NCI-H2107 treated with DMSO at 0.1 percent for 48 hours (cell line): ENCODE measurements at regions not wholly inside any gene's neighbourhood (a gene's known extent, or its start where the extent isn't known, plus 50 kb on each side); places are given as distances from the start of the nearest gene placed in this dataset.
A peak's percentile ranks its signal among the peaks of the same experiment; 100 is the strongest.
"Not testable (repeated sequence)": the region's sequence is repeated elsewhere in the genome, so short reads cannot be mapped to it uniquely, and the experiment has no call there.

Experiments used
- DNase-seq: peaks from one replicate; lab custom pipeline; 2025; ENCODE audit not compliant: unreplicated experiment; lab: John Stamatoyannopoulos, UW

DNA sequence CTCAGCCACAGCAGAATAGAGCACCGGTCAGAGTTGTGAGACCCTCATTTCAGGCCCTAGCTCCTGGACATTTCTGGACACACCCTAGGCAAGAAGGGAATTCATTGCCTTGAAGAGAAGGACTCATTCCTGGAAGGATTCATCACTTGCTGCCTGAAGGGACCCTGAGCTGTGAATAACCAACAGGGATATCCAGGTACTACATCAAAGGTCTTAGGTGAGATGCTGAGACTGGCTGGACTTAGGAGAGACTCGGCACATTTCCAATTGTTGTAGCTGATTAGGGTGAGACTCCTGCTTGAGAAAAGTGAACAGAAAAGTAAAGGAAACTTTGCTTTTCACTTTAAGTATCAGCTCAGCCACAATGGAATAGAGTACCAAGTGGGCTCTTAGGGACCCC, 208.1 kb upstream of the CDKN2B start:
- no peak for DNase-seq

DNA sequence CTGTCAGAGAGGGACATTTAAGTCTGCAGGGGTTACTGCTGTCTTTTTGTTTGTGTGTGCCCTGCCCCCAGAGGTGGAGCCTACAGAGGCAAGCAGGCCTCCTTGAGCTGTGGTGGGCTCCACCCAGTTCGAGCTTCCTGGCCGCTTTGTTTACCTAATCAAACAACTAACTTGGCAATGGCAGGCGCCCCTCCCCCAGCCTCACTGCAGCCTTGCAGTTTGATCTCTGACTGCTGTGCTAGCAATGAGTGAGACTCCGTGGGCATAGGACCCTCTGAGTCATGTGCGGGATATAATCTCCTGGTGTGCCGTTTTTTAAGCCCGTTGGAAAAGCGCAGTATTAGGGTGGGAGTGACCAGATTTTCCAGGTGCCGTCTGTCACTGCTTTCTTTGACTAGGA, 216.8 kb upstream of the CDKN2B start:
- DNase-seq: not testable (repeated sequence)

DNA sequence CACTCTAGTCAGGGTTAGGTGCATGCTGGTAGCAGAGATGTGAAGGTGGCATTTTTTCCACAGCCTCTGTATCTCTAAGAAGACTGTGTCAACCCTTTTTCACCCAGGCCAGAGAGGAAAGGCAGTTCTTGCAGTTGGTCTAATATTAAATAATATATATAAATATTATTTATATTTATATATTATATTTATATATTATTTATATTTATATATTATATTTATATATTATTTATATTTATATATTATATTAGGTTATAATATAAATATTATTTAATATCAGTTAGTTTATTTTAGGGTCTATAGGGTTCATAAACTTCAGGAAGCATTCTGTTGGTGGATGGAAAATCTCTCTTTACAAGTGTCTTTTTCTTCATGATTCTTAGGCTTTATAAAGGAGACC, 218.6 kb upstream of the DMRTA1 start:
- no peak for DNase-seq

DNA sequence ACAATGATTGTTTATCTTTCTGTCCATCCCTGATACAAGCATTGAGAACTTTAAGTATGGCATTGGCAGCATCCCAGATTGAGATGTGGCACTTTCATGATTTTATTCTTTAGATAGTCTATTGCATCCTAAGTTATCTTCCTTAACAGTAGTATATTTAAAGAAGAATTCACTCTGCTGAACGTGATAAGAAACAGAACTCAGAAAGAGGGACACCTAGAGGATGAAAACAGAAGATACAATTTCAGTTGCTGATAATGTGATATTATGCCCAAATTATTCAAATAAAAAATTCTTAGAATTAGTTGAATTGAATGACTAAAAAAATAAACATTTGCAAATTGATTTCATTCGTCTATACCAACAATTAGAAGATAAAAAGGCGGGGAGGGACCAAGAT, 218.1 kb upstream of the DMRTA1 start:
- DNase-seq: no peak

DNA sequence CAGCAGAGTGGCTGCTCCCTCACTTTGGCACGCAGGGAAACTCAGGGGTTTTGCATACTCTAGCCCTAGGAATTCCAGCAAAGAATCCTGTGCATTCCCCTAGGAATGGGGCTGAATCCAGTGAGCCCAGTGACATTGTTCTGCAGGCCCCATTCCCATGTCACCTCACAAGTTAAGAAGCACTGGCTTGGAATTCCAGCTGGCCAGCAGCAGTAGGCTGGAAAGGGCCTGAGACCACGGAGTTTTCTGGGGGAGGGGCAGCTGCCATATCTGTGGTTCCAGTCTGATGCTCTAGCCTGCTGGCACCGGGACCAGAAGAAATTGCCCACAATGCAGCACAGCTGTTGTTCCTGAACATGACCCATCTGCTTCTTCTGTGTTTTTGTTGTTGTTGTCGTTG, 217.6 kb upstream of the DMRTA1 start:
- DNase-seq: no peak

DNA sequence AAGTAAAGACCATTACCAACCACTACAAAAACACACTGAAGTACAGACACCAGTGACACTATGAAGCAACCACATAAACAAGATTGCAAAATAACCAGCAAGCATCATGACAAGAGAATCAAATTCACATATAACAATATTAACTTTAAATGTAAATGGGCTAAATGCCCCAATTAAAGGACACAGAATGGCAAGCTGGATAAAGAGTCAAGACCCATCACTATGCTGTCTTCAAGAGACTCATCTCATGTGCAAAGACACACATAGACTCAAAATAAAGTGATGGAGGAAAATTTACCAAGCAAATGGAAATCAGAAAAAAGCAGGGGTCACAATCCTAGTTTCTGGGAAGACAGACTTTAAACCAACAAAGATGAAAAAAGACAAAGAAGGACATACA, 215.3 kb upstream of the DMRTA1 start:
- not testable (repeated sequence) for DNase-seq

DNA sequence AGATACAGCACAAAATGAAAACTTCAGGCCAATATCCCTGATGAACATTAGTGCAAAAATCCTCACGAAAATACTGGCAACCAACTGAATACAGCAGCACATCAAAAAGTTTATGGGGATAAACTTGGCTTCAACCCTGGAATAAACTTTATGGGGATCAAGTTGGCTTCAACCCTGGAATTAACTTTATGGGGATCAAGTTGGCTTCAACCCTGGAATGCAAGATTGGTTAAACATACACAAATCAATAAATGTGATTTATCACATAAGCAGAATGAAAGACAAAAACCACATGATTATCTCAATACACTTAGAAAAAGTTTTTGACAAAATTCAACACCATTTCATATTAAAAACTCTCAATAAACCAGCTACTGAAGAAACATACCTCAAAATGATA, 213.7 kb upstream of the DMRTA1 start:
- DNase-seq: no peak

DNA sequence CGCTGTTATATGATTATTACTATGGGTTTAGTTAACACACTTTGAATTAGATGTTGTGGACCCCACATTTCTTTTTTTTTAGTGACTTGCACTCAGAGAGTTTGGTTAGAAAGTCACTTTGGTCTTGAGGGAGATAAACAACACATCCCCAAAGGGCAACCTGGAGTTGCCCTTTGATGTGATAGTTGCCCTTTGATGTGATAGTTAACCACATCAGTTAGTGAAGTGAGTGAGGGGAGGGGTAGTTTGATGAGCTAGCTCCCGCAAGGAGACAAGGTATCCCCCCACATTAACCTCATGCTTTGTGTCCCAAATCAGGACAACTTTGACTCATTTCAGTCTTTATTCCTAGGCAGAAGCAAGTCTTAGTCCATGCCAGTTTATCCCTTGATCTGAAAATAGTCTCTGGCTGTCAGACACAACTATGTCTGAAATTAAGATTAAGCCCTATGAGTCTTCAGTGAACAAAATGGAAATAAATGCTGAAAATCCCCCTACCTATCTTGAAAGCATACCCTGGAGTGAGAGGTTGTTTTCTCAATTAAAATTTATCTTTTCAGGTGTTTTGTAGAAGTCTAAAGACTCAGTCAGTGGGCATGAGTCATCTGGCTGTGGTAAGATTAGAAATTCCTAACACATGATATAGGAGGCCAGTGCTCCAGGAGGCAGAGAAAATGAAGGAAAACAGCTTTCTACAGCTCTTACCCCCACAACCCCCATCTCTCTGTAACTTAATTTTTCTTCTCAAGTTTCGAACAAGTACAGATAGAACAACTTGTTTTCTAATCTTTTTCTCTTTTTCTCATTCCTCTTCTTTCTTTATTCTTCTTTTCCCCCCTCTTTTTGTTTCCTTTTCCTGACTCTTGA, 208.9 kb upstream of the DMRTA1 start:
- peak; percentile 31 for DNase-seq

DNA sequence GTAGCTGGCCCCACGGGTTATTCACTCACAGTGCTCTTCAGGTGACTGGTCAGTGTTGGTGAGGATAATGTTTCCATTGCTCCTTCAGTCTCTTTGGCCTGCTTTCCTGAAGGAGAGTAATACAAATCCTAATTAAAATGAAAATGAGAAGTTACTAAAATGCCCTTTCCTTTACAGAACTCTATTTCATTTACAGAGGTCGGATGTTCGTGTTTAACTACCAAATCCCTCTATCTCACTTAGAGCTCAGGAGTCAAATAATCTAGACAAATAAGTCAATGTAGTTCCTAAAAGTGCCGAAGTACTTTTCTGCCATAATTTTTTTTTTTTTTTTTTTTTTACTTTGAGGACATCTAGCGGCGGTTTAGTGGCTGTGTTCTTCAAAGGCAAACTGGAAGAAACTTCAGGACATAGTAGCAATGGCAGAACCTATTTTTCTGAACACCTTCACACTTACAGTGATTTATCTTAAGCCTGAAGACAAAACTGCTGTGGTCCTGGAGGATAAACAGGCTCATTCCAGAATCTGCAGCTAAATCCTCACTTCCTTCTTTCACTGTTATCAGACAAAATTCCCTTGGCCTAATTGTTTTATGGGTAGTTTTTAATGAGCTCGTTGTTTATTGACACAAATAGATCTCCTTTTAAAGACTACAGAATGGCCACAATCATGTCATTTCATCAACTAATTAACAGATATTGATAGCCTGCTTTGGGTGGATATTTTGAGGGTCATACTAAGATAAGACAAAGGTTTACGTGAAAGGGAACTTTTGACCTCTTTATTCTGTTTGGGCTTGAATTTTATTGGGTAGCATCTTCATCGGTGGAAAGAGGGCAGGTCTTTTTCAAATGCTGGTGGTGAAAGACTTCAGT, 207.6 kb upstream of the DMRTA1 start:
- peak; percentile 25 for DNase-seq

DNA sequence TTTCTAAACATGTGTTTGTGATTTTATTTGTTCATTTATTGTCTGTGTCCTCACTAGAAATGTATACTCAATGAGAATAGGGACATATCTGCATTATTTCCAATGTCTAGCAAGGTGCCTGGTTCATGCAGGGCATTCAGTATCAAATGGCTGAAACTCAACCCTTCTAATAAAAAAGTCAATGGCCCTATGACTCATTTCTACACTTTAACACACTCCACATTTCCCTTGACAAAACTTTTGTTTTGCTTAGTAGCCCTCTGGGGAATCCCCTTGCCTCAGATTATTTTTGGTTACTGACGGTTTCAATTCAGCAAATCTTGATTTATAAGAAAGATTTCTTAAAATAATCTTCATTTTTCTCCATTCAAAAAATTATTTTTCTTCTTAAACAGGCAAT, 206.0 kb upstream of the DMRTA1 start:
- DNase-seq: peak; percentile 55

DNA sequence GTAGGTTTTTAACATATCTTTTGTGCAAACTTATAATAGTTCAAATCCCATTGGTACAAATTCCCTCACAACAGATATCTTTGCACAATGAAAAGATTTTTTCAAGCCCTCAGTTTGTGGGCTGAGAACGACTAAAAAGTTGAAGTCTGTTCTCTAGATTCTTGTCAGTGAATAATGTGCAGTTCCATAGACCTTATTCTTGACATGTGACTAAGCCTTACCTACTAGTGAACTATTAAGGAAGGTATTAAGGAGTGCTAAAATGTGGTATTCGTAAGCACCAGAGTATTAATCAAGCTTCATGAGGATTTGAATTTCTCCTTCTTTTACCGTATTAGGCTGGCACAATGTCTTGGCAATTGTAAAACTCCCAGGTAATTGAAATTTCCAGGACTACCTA, 205.6 kb upstream of the DMRTA1 start:
- DNase-seq: no peak

DNA sequence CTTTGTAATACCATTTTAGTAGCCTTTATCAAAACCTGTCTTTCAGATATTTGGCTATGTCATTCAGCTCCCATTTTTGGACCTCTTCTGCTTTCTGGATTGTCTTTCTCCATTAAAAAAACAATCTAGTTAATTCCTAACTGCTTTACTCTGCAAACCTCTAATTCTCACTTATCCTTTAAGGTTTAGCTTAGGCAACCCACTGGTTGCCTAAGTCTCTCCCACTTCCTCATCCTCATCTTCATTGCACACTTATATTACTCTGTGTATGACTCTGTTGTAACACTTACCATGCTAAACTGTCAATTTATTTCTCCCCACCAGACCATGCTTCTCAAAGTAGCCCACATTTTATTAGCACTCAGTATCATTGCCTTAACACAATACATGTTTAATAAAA, 205.0 kb upstream of the DMRTA1 start:
- no peak for DNase-seq

DNA sequence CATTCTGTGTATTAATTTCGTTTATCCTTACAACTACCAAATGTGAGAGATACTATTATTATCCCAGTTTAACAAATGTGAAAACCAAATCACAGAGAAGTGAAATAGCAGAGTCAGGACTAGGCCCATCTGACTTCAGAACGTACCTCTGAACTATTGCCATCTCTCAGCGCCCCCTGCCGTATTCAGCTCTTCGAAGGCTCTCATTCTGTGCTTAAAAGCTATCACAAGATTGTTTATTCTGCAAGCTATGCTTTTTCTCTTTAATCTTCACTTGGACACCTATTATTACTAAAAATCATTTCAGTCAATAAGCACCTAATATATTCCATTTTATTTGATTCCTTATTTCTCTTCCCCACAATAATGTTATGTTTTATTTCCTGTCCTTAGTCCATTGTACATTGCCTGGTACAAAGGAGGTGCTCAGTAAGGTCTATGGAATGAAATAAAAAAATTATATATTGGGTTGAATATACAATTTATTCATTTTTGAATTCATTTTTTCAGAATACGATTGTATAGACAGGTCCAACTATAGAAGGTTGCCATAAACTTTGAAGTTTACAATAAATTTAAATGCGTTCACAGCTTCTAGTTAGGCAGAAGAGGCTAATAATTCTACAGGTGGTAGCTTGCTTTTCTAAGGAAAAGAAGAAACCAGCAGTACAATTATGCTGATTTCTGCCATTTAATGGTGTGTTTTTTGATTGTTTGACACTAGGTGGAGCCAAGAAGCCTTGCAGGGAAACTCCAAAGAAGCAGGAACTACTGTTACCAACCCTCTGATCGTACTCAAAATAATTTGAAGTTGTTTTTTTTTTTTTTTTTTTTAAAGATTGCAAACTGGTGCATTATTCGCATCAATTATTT, 202.2 kb upstream of the DMRTA1 start:
- peak; percentile 55 for DNase-seq

DNA sequence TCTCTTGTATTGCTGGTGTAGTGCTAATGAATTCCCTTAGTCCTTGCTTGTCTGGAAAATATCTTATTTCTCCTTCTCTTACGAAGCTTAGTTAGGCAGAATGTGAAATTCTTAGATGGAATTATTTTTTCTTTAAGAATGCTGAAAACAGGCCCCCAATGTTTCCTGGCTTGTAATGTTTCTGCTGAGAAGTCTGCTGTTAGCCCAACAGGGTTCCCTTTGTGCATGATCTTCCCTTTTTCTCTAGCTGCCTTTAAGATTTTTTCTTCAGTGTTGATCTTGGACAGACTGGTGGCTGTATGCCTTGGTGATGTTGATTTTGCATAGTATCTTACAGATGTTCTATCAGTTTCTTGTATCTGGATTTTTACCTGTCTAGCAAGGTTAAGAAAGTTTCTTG, 191.3 kb upstream of the DMRTA1 start:
- DNase-seq: no peak

DNA sequence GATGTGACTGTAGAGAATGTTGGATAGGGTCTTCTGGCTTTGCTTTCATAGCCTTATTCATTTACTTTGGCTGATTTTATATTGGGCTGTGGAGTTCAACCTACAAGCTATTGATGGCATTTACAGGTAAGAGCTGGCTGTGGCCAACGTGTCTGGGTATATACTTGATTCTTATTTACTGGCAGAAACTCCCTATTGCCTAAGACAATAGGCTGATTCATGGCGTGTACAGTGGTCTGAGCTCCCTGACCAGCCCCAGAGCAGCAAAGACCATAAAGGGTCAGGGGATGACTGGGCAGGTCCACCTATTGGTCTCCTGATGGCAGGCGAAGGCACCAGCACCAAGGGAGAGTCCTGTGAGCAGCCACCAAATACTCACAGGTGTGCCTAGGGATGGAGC, 190.2 kb upstream of the DMRTA1 start:
- no peak for DNase-seq

DNA sequence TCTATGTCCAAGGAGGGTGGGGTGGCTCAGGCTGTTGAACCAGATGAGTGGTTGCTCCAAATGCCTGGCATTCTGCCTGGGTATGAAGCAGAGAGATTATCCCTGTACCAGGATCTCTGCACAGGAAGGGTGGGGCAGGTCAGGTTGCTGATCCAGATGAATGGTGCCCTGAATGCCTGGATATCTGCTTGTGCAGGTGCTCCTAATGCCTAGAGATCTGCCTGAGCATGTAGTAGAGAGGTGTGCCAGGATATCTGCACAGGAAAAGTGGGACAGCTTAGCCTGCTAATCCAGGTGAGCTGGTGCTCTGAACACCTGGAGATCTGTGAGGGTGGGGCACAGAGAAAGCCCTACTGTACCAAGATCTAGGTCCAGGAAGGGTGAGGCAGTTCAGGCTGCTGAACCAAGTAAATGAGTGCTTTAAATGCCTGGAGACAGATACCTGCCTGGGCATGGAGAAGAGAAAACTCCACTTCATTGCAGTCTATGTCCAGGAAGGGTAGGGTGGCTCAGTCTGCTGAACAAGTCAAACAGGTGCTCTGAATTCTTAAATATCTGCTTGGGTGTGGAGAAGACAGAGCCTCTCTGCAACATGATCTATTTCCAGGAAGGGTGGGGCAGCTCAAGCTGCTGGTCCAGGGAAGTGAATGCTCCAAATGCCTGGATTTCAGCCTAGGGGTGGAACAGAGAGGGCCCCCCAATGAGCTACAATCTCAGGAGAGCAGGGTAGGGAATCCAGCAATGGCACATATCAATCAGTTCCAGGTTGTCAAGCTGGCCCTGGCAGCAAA, 189.4 kb upstream of the DMRTA1 start:
- no peak for DNase-seq

DNA sequence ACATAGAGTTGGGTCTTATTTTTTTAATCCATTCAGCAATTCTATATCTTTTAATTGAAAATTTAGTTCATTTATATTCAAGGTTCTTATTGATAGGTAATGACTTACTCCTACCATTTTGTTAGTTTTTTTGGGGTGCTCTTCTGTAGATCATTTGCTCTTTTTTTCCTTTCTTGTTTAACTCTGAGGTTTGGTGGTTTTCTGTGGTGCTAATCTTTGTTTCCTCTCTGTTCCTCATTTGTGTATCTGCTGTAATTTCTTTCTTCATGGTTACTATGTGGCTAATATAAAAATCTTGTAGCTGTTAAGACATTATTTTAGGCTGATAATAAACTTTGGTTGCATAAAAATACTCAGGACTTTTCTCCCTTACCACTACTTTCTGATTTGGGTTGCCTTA, 181.6 kb upstream of the DMRTA1 start:
- DNase-seq: no peak

DNA sequence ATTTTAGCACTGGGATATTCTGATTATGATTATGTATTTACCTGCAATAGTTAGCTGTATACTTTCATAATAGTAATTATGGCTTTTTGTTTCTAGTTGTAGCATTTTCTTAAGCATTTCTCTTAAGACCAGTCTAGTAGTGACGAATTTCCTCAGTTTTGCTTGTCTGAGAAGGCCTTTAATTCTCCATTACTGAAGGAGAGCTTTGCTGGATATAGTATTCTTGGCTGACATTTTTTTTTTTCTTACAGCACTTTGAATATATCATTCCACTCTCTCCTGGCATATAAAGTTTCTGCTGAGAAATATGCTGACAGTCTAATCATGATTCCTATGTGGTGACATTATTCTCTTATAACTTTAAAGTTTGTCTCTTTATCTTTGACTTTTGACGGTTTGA, 181.1 kb upstream of the DMRTA1 start:
- DNase-seq: no peak

DNA sequence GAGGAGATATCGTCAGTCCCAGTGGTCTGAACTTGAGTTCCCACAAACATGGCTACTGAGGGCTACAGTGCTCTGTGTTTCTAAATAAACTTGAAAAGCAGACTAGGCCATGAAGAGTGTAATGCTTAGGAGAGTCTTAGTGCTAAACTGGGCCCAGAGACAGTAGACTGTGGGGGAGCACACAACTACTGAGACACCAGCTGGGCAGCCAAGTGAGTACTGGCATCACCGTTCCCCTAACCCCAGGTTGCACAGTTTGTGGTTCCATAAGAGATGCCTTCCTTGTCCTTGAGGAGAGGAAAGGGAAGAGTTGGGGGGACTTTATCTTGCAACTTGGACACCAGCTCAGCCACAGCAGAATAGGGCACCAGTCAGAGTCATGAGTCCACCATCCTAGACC, 172.1 kb upstream of the DMRTA1 start:
- no peak for DNase-seq

DNA sequence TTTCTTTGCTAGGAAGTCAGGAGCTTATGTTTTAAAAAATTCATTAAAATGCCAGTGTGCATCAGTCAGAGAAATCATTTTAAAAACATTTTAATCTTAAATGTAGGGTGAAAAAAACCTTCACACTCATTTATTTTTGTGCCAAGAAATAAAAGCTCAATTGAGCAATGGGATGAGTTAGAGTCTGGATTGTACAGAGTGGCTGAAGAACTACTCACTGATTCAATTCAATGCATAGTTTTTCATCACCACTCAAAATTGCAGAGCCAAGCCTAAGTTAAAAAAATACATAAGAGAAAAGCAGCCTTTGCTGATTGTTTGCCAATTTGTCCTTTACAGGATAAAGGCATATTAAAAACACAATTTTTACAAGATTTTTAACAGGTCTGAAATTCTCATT, 168.2 kb upstream of the DMRTA1 start:
- DNase-seq: no peak

DNA sequence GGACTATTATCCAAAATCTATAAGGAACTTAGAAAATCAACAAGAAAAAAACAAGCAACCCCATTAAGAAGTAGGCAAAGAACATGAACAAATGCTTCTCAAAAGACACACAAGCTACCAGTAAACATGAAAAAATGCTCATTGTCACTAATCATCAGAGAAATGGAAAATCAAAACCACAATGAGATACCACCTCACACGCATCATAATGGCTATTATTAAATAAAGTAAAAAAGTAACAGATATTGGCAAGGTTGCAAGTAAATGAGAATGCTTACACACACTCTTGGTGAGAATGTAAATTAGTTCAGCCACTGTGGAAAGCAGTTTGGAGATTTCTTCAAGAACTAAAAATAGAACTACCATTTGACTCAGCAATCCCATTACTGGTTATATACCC, 167.0 kb upstream of the DMRTA1 start:
- no peak for DNase-seq
